ENCODE measurements at regions not wholly inside any gene's neighbourhood (a gene's known extent, or its start where the extent isn't known, plus 50 kb on each side); places are given as distances from the start of the nearest gene placed in this dataset.

DNA sequence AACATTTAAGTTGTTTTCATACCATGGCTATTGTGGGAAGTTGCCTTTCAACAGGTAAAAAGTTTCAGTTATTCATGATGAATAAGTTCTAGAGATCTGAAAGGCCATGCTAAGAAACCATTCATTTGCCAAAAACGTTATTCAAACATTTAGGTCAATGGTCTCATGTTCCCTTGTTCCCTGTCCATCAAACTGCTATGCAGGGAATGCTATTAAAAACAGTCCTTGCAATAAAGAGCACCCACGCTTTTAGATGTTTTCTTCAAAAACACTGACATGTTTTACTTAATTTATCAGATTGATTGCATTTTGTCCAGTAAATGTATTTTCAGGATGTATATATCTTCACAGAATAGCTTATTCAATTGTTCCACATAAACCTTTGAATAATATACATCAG lies 573.2 kb upstream of the PCDH20 start:
- TF ChIP-seq EGR1 (IDR thresholded peaks at IDR 0.05; ENCODE audit: low read depth in 2 of 2) (no peak), ATF3 (IDR thresholded peaks at IDR 0.05) (no peak), RXRA (IDR thresholded peaks at IDR 0.05) (no peak), YY1 (IDR thresholded peaks at IDR 0.05) (no peak), GABPA (IDR thresholded peaks at IDR 0.05 in 1 of 2, conservative IDR thresholded peaks at IDR 0.05 in 1 of 2) (no peak), JUND (IDR thresholded peaks at IDR 0.05) (no peak), RAD21 (IDR thresholded peaks at IDR 0.05) (no peak), TAF1 (conservative IDR thresholded peaks at IDR 0.05) (no peak), ZBTB33 (IDR thresholded peaks at IDR 0.05) (no peak), HNF4A (conservative IDR thresholded peaks at IDR 0.05) (no peak), REST (IDR thresholded peaks at IDR 0.05) (no peak)
- TF ChIP-seq, protein P1, sequence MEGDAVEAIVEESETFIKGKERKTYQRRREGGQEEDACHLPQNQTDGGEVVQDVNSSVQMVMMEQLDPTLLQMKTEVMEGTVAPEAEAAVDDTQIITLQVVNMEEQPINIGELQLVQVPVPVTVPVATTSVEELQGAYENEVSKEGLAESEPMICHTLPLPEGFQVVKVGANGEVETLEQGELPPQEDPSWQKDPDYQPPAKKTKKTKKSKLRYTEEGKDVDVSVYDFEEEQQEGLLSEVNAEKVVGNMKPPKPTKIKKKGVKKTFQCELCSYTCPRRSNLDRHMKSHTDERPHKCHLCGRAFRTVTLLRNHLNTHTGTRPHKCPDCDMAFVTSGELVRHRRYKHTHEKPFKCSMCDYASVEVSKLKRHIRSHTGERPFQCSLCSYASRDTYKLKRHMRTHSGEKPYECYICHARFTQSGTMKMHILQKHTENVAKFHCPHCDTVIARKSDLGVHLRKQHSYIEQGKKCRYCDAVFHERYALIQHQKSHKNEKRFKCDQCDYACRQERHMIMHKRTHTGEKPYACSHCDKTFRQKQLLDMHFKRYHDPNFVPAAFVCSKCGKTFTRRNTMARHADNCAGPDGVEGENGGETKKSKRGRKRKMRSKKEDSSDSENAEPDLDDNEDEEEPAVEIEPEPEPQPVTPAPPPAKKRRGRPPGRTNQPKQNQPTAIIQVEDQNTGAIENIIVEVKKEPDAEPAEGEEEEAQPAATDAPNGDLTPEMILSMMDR (IDR thresholded peaks at IDR 0.05; ENCODE audit: low read depth, low read length, missing input control) = no peak

Data from liver (tissue), 3 donors.